GM23338 (cell line): ENCODE measurements at regions not wholly inside any gene's neighbourhood (a gene's known extent, or its start where the extent isn't known, plus 50 kb on each side); places are given as distances from the start of the nearest gene placed in this dataset.

Source experiments
- ATAC-seq: fragments of 200-7000 bp; cut with Tn5 transposase; 3 replicates; pipeline ENCODE4 v1.9.1; 2020
- DNase-seq: peaks from one replicate; pipeline ENCODE4 v3.0.0-alpha.2; 2015; ENCODE audit warnings: low spot score
- H2AFZ ChIP-seq: fragments of 200-600 bp; sonication (generic); 2 replicates; pipeline ENCODE4 v1.8.0; 2016; ENCODE audit warnings: antibody characterized with exemption, mild to moderate bottlenecking, moderate library complexity
- H3F3A ChIP-seq: fragments of 200-600 bp; sonication (generic); replicated peaks from 2 replicates; pipeline ENCODE4 v1.8.0; 2017; ENCODE audit warnings: antibody characterized with exemption, mixed run types, low read depth
- H3K27ac ChIP-seq: fragments of 200-600 bp; sonication (generic); 2 replicates; pipeline ENCODE4 v1.6.1; 2016; ENCODE audit warnings: low read depth
- H3K27me3 ChIP-seq: fragments of 200-600 bp; sonication (generic); 2 replicates; pipeline ENCODE4 v1.8.0; 2016; ENCODE audit warnings: mild to moderate bottlenecking, mixed run types, moderate library complexity; ENCODE audit not compliant: insufficient read depth
- H3K36me3 ChIP-seq: fragments of 200-600 bp; sonication (generic); 2 replicates; pipeline ENCODE4 v1.8.0; 2016; ENCODE audit warnings: mild to moderate bottlenecking; ENCODE audit not compliant: insufficient read depth
- H3K4me1 ChIP-seq: fragments of 200-600 bp; sonication (generic); 2 replicates; pipeline ENCODE4 v1.8.0; 2016; ENCODE audit warnings: mild to moderate bottlenecking, moderate library complexity; ENCODE audit not compliant: insufficient read depth
- H3K4me2 ChIP-seq: fragments of 200-600 bp; sonication (generic); 2 replicates; pipeline ENCODE4 v1.7.1; 2017; ENCODE audit warnings: mixed run types
- H3K4me3 ChIP-seq: fragments of 200-600 bp; sonication (generic); 2 replicates; pipeline ENCODE4 v1.6.1; 2016; ENCODE audit warnings: mixed run types
- H3K79me2 ChIP-seq: fragments of 200-600 bp; sonication (generic); replicated peaks from 2 replicates; pipeline ENCODE4 v1.8.0; 2017; ENCODE audit warnings: mild to moderate bottlenecking; ENCODE audit not compliant: insufficient read depth
- H3K9me2 ChIP-seq: fragments of 200-600 bp; sonication (generic); 2 replicates; pipeline ENCODE4 v1.8.0; 2017; ENCODE audit not compliant: insufficient read depth
- H4K20me1 ChIP-seq: fragments of 200-600 bp; sonication (generic); replicated peaks from 2 replicates; pipeline ENCODE4 v1.8.0; 2017; ENCODE audit warnings: mild to moderate bottlenecking; ENCODE audit not compliant: insufficient read depth
- H3K27ac Mint-ChIP-seq: 2 replicates; pipeline ENCODE4 v1.8.0; 2020; ENCODE audit warnings: inconsistent platforms, mild to moderate bottlenecking, moderate library complexity, mixed read lengths
- H3K27me3 Mint-ChIP-seq: 3 replicates; pipeline ENCODE4 v1.8.0; 2022; ENCODE audit warnings: low read depth, mild to moderate bottlenecking, moderate library complexity, mixed read lengths, inconsistent platforms; ENCODE audit not compliant: insufficient read depth, poor library complexity
- H3K36me3 Mint-ChIP-seq: 3 replicates; pipeline ENCODE4 v1.8.0; 2021; ENCODE audit warnings: low read depth, mild to moderate bottlenecking, inconsistent platforms, moderate library complexity, mixed read lengths
- H3K4me1 Mint-ChIP-seq: 3 replicates; pipeline ENCODE4 v1.8.0; 2020; ENCODE audit warnings: mild to moderate bottlenecking, inconsistent platforms, mixed read lengths
- H3K4me3 Mint-ChIP-seq: 3 replicates; pipeline ENCODE4 v1.8.0; 2021; ENCODE audit warnings: moderate library complexity, mild to moderate bottlenecking, inconsistent platforms, mixed read lengths
- H3K9me3 Mint-ChIP-seq: 3 replicates; pipeline ENCODE4 v1.8.0; 2020; ENCODE audit warnings: moderate library complexity, mild to moderate bottlenecking, inconsistent platforms, mixed read lengths
- CREB1 ChIP-seq: fragments of 250-450 bp; sonication (Bioruptor Pico); IDR thresholded peaks from 2 replicates; pipeline ENCODE4 v1.5.0; 2020; ENCODE audit warnings: low read depth, mild to moderate bottlenecking, moderate library complexity
- CTCF ChIP-seq, 2 experiments: fragments of 200-600 bp in 1 of 2; sonication (generic) in 1 of 2; conservative IDR thresholded peaks; 2 replicates each; pipeline versions ENCODE4 v1.5.1 to v1.6.1; 2016 to 2017; ENCODE audit warnings: antibody characterized with exemption in 2 of 2, low read depth in 2 of 2, mild to moderate bottlenecking in 2 of 2, moderate library complexity in 1 of 2
- ETS1 ChIP-seq: IDR thresholded peaks from 2 replicates; pipeline ENCODE4 v1.6.1; 2016; ENCODE audit warnings: antibody characterized with exemption
- EZH2 ChIP-seq: fragments of 200-600 bp; sonication (generic); IDR thresholded peaks from one replicate; pipeline ENCODE4 v1.8.0; 2017; ENCODE audit warnings: antibody characterized with exemption, mild to moderate bottlenecking, low read depth; ENCODE audit not compliant: unreplicated experiment
- EZH2phosphoT487 ChIP-seq: fragments of 200-600 bp; sonication (generic); IDR thresholded peaks from one replicate; pipeline ENCODE4 v1.8.1; 2018; ENCODE audit warnings: antibody characterized with exemption; ENCODE audit not compliant: unreplicated experiment
- JUNB ChIP-seq: IDR thresholded peaks from one replicate; pipeline ENCODE4 v1.6.1; 2016; ENCODE audit warnings: antibody characterized with exemption; ENCODE audit not compliant: unreplicated experiment
- NANOG ChIP-seq: IDR thresholded peaks from 2 replicates; pipeline ENCODE4 v1.6.1; 2016; ENCODE audit warnings: antibody characterized with exemption, borderline replicate concordance
- POLR2AphosphoS5 ChIP-seq: IDR thresholded peaks from 2 replicates; pipeline ENCODE4 v1.6.1; 2016; ENCODE audit warnings: antibody characterized with exemption, low read depth
- REST ChIP-seq: IDR thresholded peaks from one replicate; pipeline ENCODE4 v1.6.1; 2018; ENCODE audit warnings: antibody characterized with exemption; ENCODE audit not compliant: unreplicated experiment
- STAT1 ChIP-seq: IDR thresholded peaks from one replicate; pipeline ENCODE4 v1.6.1; 2016; ENCODE audit warnings: antibody characterized with exemption; ENCODE audit not compliant: unreplicated experiment
- ZNF114 ChIP-seq: fragments of 250-450 bp; sonication (Bioruptor Pico); IDR thresholded peaks from 2 replicates; pipeline ENCODE4 v1.5.0; 2020; ENCODE audit warnings: mild to moderate bottlenecking, moderate library complexity
- ZNF462 ChIP-seq: fragments of 250-450 bp; sonication (Bioruptor Pico); IDR thresholded peaks from 2 replicates; pipeline ENCODE4 v1.5.0; 2020; ENCODE audit warnings: mild to moderate bottlenecking, moderate library complexity

GRCh38 chr2:225131898-225132297 lies 89.6 kb upstream of the DOCK10 start:
- Mint-ChIP-seq H3K27me3 (no peaks in the 10 kb centered on the region), H3K9me3 (0 out of 3 replicates have a peak, but pooled peaks cover 6% of the 10 kb centered on the region), H3K4me3 (no peak overlapping the region), H3K36me3 (no peaks in the 10 kb centered on the region), H3K4me1 (no peaks in the 10 kb centered on the region), H3K27ac (no peak overlapping the region)
- H2AFZ ChIP-seq: no peak overlapping the region
- H3K4me1 ChIP-seq: no peaks in the 10 kb centered on the region
- H3K4me3 ChIP-seq: no peak overlapping the region
- H3K79me2 ChIP-seq: no peaks in the 10 kb centered on the region
- no peak overlapping the region for H3K4me2 ChIP-seq
- no peaks in the 10 kb centered on the region for H3K36me3 ChIP-seq
- no peak for TF ChIP-seq STAT1
- TF ChIP-seq CREB1 (CRISPR knock-in tag): no peak
- no peak for TF ChIP-seq NANOG
- TF ChIP-seq EZH2phosphoT487: no peak
- no peak for TF ChIP-seq EZH2
- TF ChIP-seq ZNF462: no peak
- TF ChIP-seq CTCF (conservative IDR thresholded peaks at IDR 0.05; ENCODE audit: low read depth in 2 of 2): no peak
- no peak for TF ChIP-seq ZNF114
- no peak for TF ChIP-seq JUNB
- TF ChIP-seq REST: no peak
- TF ChIP-seq ETS1: no peak
- no peak for TF ChIP-seq POLR2AphosphoS5
- DNase-seq (no peak), ATAC-seq (no peak)
- no peaks in the 10 kb centered on the region for H3K9me2 ChIP-seq
- no peaks in the 10 kb centered on the region for H3K27me3 ChIP-seq
- H3K27ac ChIP-seq: no peak overlapping the region
- no peaks in the 10 kb centered on the region for H4K20me1 ChIP-seq
- no peaks in the 10 kb centered on the region for H3F3A ChIP-seq
